H1 (cell line): ENCODE measurements at regions not wholly inside any gene's neighbourhood (a gene's known extent, or its start where the extent isn't known, plus 50 kb on each side); places are given as distances from the start of the nearest gene placed in this dataset.

Source experiments
- CTCF ChIA-PET: fragments of 300-600 bp; sonication (Branson Sonifier 250); formaldehyde crosslinking; loops from one replicate; lab custom pipeline; 2021; ENCODE audit not compliant: partially characterized antibody; lab: Charles Lee
- POLR2A ChIA-PET: fragments of 300-600 bp; sonication (Branson Sonifier 250); formaldehyde crosslinking; loops from one replicate; lab custom pipeline; 2021; ENCODE audit warnings: inconsistent platforms; ENCODE audit not compliant: partially characterized antibody; lab: Charles Lee
- DNase-seq, 2 experiments: peaks; one replicate each; pipeline versions ENCODE4 v3.0.0 to v3.0.0-alpha.2; 2010 to 2022; ENCODE audit warnings: low spot score in 2 of 2, low read depth in 1 of 2, mixed read lengths in 1 of 2
- FAIRE-seq: peaks from 2 replicates; lab custom pipeline; 2011; peaks lifted over from hg19 to GRCh38; lab: Jason Lieb, UNC
- H2AFZ ChIP-seq: 2 replicates; pipeline ENCODE4 v1.8.1; 2012; ENCODE audit warnings: low read length, inconsistent platforms
- H2AK5ac ChIP-seq: 2 replicates; pipeline ENCODE4 v1.6.1; 2013; ENCODE audit warnings: low read depth, low read length
- H2BK120ac ChIP-seq: replicated peaks from 2 replicates; pipeline ENCODE3; 2013; ENCODE audit warnings: low read depth, low read length, inconsistent platforms
- H2BK12ac ChIP-seq: 2 replicates; pipeline ENCODE4 v1.6.1; 2013; ENCODE audit warnings: low read depth, low read length
- H2BK15ac ChIP-seq: 2 replicates; pipeline ENCODE4 v1.6.1; 2013; ENCODE audit warnings: low read length
- H2BK20ac ChIP-seq: 2 replicates; pipeline ENCODE4 v1.6.1; 2013; ENCODE audit warnings: low read length
- H2BK5ac ChIP-seq: 2 replicates; pipeline ENCODE4 v1.6.1; 2013; ENCODE audit warnings: low read depth, low read length
- H3K14ac ChIP-seq: 2 replicates; pipeline ENCODE4 v1.6.1; 2013; ENCODE audit warnings: inconsistent platforms; ENCODE audit not compliant: insufficient read length
- H3K18ac ChIP-seq: 2 replicates; pipeline ENCODE4 v1.6.1; 2013; ENCODE audit warnings: low read length; ENCODE audit errors: extremely low read depth
- H3K23ac ChIP-seq: 2 replicates; pipeline ENCODE4 v1.6.1; 2013; ENCODE audit warnings: inconsistent platforms; ENCODE audit not compliant: insufficient read length
- H3K23me2 ChIP-seq: 2 replicates; pipeline ENCODE4 v1.6.1; 2013; ENCODE audit warnings: low read depth, low read length
- H3K27ac ChIP-seq: 2 replicates; pipeline ENCODE4 v1.6.1; 2011; ENCODE audit warnings: low read depth, low read length, inconsistent platforms
- H3K27me3 ChIP-seq, 4 experiments: replicated peaks in 1 of 4; 1 replicate in 1 of 4; 2 replicates in 3 of 4; pipeline versions ENCODE4 v1.6.1 to v1.8.1; 2011 to 2013; ENCODE audit warnings: low read length in 3 of 4, mild to moderate bottlenecking in 3 of 4, inconsistent platforms in 2 of 4, mixed read lengths in 2 of 4, moderate library complexity in 1 of 4; ENCODE audit not compliant: control insufficient read depth in 3 of 4, insufficient read depth in 3 of 4; ENCODE audit errors: extremely low read depth in 1 of 4
- H3K36me3 ChIP-seq, 4 experiments: 2 replicates each; pipeline versions ENCODE4 v1.6.1 to v1.8.1; 2011 to 2013; ENCODE audit warnings: mild to moderate bottlenecking in 4 of 4, low read length in 3 of 4, moderate library complexity in 2 of 4, control low read depth in 1 of 4, inconsistent platforms in 1 of 4; ENCODE audit not compliant: insufficient read depth in 4 of 4, control insufficient read depth in 2 of 4
- H3K4ac ChIP-seq: replicated peaks from 2 replicates; pipeline ENCODE3; 2013; ENCODE audit warnings: low read length, low read depth, mixed read lengths, inconsistent platforms; ENCODE audit not compliant: insufficient read length
- H3K4me1 ChIP-seq, 4 experiments: replicated peaks in 1 of 4; 1 replicate in 1 of 4; 2 replicates in 3 of 4; pipeline versions ENCODE4 v1.6.1 to v1.8.1; 2011 to 2013; ENCODE audit warnings: low read length in 3 of 4, inconsistent platforms in 2 of 4, mixed read lengths in 1 of 4; ENCODE audit not compliant: insufficient read depth in 4 of 4, control insufficient read depth in 3 of 4
- H3K4me2 ChIP-seq, 2 experiments: 2 replicates each; pipeline versions ENCODE4 v1.6.1 to v1.8.1; 2011 to 2013; ENCODE audit warnings: low read depth in 2 of 2, low read length in 2 of 2, control low read depth in 1 of 2, inconsistent platforms in 1 of 2, mild to moderate bottlenecking in 1 of 2; ENCODE audit not compliant: insufficient read depth in 1 of 2
- H3K4me3 ChIP-seq, 4 experiments: fragments of 200-600, 300-600 bp in 1 of 4; sonication (generic), shearing (Covaris generic), sonication (Bioruptor Twin) in 1 of 4; 2 replicates each; pipeline versions ENCODE4 v1.5.1 to v1.8.1; 2011 to 2016; ENCODE audit warnings: low read length in 4 of 4, low read depth in 3 of 4, control low read depth in 2 of 4, inconsistent platforms in 2 of 4, mild to moderate bottlenecking in 2 of 4, mixed read lengths in 1 of 4, moderate library complexity in 1 of 4; ENCODE audit not compliant: insufficient read depth in 2 of 4; ENCODE audit errors: extremely low read depth in 1 of 4
- H3K56ac ChIP-seq: replicated peaks from 2 replicates; pipeline ENCODE3; 2013; ENCODE audit warnings: low read depth, mild to moderate bottlenecking, mixed read lengths, low read length, inconsistent platforms; ENCODE audit not compliant: insufficient read length
- H3K79me1 ChIP-seq: 2 replicates; pipeline ENCODE4 v1.6.1; 2013; ENCODE audit warnings: low read depth, low read length, control low read depth
- H3K79me2 ChIP-seq, 2 experiments: 2 replicates each; pipeline versions ENCODE4 v1.6.1 to v1.8.1; 2012 to 2013; ENCODE audit warnings: low read length in 2 of 2, mild to moderate bottlenecking in 2 of 2, inconsistent platforms in 1 of 2; ENCODE audit not compliant: insufficient read depth in 2 of 2, control insufficient read depth in 1 of 2
- H3K9ac ChIP-seq, 4 experiments: replicated peaks in 1 of 4; 1 replicate in 1 of 4; 2 replicates in 3 of 4; pipeline versions ENCODE4 v1.6.1 to v1.8.1; 2011 to 2013; ENCODE audit warnings: low read depth in 3 of 4, low read length in 3 of 4, control low read depth in 2 of 4, mild to moderate bottlenecking in 2 of 4, moderate library complexity in 2 of 4, inconsistent platforms in 1 of 4; ENCODE audit errors: extremely low read depth in 1 of 4
- H3K9me3 ChIP-seq, 2 experiments: 2 replicates each; pipeline versions ENCODE4 v1.6.1 to v1.8.1; 2012 to 2013; ENCODE audit warnings: mild to moderate bottlenecking in 2 of 2, moderate library complexity in 2 of 2, control low read depth in 1 of 2, inconsistent platforms in 1 of 2, low read depth in 1 of 2, low read length in 1 of 2, mixed read lengths in 1 of 2; ENCODE audit not compliant: insufficient read depth in 2 of 2
- H4K20me1 ChIP-seq, 2 experiments: replicated peaks in 1 of 2; 2 replicates each; pipeline versions ENCODE3 to v1.8.1; 2011 to 2013; ENCODE audit warnings: inconsistent platforms in 2 of 2, low read length in 2 of 2, mild to moderate bottlenecking in 1 of 2; ENCODE audit not compliant: insufficient read depth in 2 of 2, control insufficient read depth in 1 of 2
- H4K5ac ChIP-seq: 2 replicates; pipeline ENCODE4 v1.6.1; 2013; ENCODE audit warnings: low read length, low read depth, mixed read lengths, inconsistent platforms; ENCODE audit not compliant: insufficient read length
- H4K8ac ChIP-seq: 2 replicates; pipeline ENCODE4 v1.8.0; 2013; ENCODE audit warnings: mild to moderate bottlenecking, moderate library complexity, low read length, inconsistent platforms; ENCODE audit not compliant: insufficient read depth; ENCODE audit errors: extremely low read depth
- H4K91ac ChIP-seq: replicated peaks from 2 replicates; pipeline ENCODE3; 2013; ENCODE audit warnings: low read length, mixed read lengths, inconsistent platforms; ENCODE audit not compliant: insufficient read length
- CTCF ChIP-seq, 3 experiments: IDR thresholded peaks; 1 replicate in 2 of 3; 2 replicates in 1 of 3; pipeline versions ENCODE4 v1.5.1 to v1.6.1; 2011; ENCODE audit warnings: low read length in 3 of 3, mild to moderate bottlenecking in 3 of 3, inconsistent platforms in 2 of 3, low read depth in 1 of 3, moderate library complexity in 1 of 3; ENCODE audit not compliant: insufficient read depth in 1 of 3; ENCODE audit errors: control extremely low read depth in 1 of 3
- EGR1 ChIP-seq: IDR thresholded peaks from 2 replicates; pipeline ENCODE4 v1.6.1; 2011; ENCODE audit warnings: low read depth, low read length, borderline replicate concordance
- WGBS, 2 experiments: shearing (Covaris generic) in 1 of 2; methylation state at CpG; one replicate each; pipeline versions ENCODE4 v1.1.6 to v1.1.7; 2013 to 2015; ENCODE audit warnings: low lambda C conversion rate in 2 of 2, mixed read lengths in 2 of 2, inconsistent platforms in 1 of 2, low coverage in 1 of 2, missing lambda C conversion rate in 1 of 2; ENCODE audit not compliant: insufficient replicate concordance in 2 of 2, insufficient coverage in 1 of 2, insufficient read length in 1 of 2; ENCODE audit errors: extremely low coverage in 1 of 2, missing lambda C conversion rate in 1 of 2; 5-methylcytosine and 5-hydroxymethylcytosine counted together

- 96% methylated on average over 22 of the region's 22 CpGs; no CpG with 5 or more reads in 1 of the 2 experiments for WGBS, 2 experiments
- TF ChIP-seq EGR1 (no peak), CTCF (IDR thresholded peaks at IDR 0.05; ENCODE audit: control extremely low read depth in 1 of 3, insufficient read depth in 1 of 3, low read depth in 1 of 3, low read length in 3 of 3) (no peak)
- no peak overlapping the region for H2AK5ac ChIP-seq
- CTCF ChIA-PET = interaction anchor here (0.6 kb wide), 1 partner anchor 121 kb away, joined by 3 read pairs; no protein-coding TSS in a partner anchor
- H3K9ac ChIP-seq = no peak overlapping the region
- no peaks in the 10 kb centered on the region for H3K79me1 ChIP-seq
- no peaks in the 10 kb centered on the region for H3K9me3 ChIP-seq
- DNase-seq = no peak
- no peak overlapping the region for H3K18ac ChIP-seq
- H4K8ac ChIP-seq = no peak overlapping the region
- H4K91ac ChIP-seq = no peak overlapping the region
- H3K23ac ChIP-seq = no peak overlapping the region
- H3K4me1 ChIP-seq = peaks cover 0 to 3% (median 1%) of the 10 kb centered on the region in 4 experiments; a peak in 3 of 7 replicates
- H3K23me2 ChIP-seq = no peaks in the 10 kb centered on the region
- no peaks in the 10 kb centered on the region for H3K36me3 ChIP-seq
- H4K20me1 ChIP-seq = no peaks in the 10 kb centered on the region
- no peak overlapping the region for H3K4me2 ChIP-seq
- no peaks in the 10 kb centered on the region for H3K79me2 ChIP-seq
- H3K4ac ChIP-seq = no peak overlapping the region
- H3K27me3 ChIP-seq = no peaks in the 10 kb centered on the region
- H2AFZ ChIP-seq = no peak overlapping the region
- H2BK5ac ChIP-seq = no peak overlapping the region
- H3K4me3 ChIP-seq = no peak overlapping the region
- FAIRE-seq = no peak
- H4K5ac ChIP-seq = no peak overlapping the region
- H3K27ac ChIP-seq = no peak overlapping the region
- H2BK12ac ChIP-seq = no peak overlapping the region
- H2BK120ac ChIP-seq = no peak overlapping the region
- no peak overlapping the region for H2BK15ac ChIP-seq
- no peak overlapping the region for H3K56ac ChIP-seq
- H2BK20ac ChIP-seq = no peak overlapping the region
- no peak overlapping the region for H3K14ac ChIP-seq
- POLR2A ChIA-PET = no interaction called here
These were observed 71.0 kb upstream of the SALL3 start for GRCh38 chr18:78908462-78909260.
